Fibroblast of skin of left quadriceps (primary cell): ENCODE measurements at regions not wholly inside any gene's neighbourhood (a gene's known extent, or its start where the extent isn't known, plus 50 kb on each side); places are given as distances from the start of the nearest gene placed in this dataset.
"Not testable (repeated sequence)": the region's sequence is repeated elsewhere in the genome, so short reads cannot be mapped to it uniquely, and the experiment has no call there.

Experiments
- DNase-seq, 2 experiments: peaks; one replicate each; pipeline ENCODE4 v3.0.0-alpha.2; 2013; ENCODE audit warnings: low read depth in 2 of 2

DNA sequence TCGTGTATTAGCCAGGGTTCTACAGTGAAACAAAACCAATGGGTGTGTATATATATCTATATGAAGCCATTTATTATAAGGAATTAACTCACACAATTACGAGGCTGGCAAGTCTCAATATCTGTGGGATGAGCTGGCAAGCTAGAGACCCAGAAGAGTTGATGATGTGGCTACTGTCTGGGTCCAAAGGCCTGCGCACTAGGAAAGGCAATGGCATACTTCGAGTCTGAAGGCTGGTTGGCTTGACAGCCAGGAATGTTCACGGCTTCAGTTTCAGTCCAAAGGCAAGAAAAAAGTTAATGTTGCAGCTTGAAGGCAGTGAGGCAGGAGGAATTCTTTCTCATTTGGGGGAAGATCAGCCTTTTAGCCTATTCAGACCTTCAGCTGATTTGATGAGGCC is 893.3 kb upstream of the LRFN5 start:
- DNase-seq = no peak

DNA sequence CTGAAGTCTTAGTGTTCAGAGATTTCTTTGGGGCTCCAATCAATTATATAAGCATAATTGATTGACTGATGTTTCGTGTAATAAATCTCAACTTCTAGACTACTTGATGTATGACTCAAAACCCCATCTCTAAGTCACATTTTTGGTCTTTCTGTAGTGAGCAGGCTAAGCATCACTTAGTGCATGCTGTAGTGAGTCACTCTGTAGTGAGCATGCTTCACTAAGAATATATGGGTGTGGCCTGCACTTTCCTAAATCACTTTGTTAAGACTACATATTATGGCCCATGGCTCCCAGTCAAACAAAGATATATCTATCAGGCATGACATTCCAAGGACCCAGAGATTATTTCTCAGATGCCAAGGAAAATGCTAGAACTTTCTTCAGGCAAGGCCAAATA is 909.4 kb upstream of the LRFN5 start:
- DNase-seq = peak; percentile 6

DNA sequence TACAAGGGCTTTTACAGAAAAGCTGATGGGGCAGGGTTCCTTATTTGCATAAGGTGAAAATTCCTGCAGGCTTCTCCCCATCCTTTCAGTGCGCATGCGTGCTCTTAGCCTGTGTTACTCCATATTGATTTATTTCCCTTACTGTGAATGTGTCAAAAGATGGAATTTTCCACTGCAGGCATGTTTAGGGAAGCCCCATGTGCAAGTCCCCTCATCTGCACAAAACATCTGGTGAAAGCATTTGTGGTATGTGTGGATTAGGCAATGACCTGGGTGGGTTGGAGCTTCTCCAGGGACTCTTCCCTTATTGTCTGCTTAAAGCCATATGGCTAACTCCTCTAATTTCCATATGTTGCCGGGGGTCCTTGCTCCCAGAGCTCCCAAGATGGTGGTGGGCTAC is 912.7 kb upstream of the LRFN5 start:
- DNase-seq = peak; percentile 65

DNA sequence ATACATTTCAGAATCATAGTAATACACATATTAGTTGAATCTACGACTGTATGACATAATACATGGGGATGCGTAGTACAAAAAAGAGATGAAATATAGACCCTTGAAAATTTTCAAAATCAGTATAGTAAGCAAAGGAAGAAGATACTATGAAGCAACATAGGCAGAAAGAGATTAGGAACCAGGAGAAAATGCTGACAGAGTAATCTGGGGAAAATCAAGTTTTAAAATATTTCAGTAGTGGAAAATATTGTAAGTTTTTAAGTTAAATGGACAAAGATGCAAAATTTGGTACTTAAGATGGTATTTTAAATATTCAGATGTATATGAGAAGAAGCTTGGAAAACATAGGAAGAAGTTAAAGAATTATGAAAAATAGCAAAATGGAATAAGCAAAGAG is 915.6 kb upstream of the LRFN5 start:
- no peak for DNase-seq

DNA sequence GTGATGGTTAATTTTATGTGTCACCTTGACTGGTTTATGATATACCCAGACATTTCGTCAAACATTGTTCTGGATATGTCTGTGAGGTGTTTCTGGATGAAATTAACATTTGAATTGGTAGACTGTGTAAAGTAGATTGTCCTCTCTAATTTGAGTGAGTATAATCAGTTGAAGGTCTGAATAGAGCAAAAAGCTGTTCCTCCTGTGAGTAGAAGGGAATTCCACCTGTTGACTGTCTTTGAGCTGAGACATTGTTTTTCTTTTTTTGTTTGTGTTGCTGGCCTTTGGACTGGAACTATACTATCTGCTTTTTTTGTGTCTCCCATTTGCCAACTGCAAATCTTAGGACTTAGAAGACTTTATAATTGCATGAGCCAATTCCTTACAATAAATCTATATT is 920.9 kb upstream of the LRFN5 start:
- no peak for DNase-seq

DNA sequence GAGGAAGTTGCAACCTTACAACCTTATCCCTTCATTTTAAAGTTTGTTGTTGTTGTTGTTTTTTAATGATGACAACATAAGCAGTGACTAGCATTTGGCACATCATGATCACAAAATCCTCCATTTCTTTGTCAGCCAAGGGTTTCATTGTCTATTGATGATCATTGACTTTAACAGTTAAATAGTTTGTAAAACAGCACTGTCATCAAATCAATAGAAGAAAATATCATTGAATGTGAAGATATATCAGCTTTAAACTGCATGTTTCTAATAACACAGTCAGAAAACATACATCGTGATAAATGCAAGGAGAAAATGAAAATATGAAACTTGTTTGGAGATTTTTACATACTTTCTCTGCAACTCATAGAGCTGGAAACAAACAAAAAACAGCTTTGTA is 922.3 kb upstream of the LRFN5 start:
- DNase-seq = no peak

DNA sequence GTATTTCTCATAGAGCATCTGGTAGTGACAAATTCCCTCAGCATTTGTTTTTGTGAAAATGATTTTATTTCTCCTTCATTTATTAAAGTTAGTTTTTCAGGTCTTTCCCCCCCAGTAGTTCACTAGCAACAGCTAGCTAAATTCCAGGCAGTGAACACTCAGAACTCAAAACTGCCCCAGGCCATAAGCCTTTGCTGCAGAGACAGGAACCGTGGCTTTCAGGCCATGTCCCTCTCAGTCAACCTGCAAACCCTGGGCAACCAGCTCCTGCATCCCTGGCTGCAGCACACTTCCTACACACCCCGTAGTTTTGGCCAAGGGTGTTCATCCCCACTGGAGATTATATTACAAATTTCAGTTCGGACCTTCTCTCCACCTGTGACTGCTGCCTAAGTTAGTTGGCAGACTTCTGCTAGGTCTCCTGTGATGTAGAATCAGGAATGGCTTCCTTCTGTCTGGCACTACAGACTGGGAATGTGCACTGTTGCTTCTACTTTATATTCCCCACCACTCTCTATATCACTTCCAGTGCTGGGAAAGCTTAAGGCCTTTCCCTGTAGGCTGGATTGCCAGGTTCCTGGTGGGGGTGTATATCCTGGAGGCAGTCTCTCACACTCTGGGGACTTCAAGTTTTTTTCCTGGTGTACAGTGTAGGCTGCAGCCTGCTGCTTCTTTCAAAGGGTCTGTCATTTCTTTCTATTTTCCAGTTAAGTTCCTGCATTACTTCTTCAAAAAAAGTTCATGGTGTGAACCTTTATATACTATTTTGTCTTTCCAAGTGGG is 924.4 kb upstream of the LRFN5 start:
- no peak for DNase-seq

DNA sequence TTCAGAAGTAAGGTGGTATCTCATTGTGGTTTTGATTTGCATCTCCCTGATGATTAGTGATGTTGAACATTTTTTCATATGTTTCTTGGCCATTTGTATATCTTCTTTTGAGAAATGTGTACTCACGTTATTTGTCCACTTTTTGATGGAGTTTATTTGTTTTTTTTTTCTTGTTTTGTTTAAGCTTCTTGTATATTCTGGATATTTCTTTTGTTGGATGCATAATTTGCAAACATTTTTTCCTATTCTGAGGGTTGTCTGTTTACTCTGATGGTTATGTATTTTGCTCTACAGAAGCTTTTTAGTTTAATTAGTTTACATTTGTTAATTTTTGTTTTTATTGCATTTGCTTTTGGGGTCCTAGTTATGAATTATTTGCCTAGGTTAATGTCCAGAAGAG is 927.4 kb upstream of the LRFN5 start:
- no peak for DNase-seq

DNA sequence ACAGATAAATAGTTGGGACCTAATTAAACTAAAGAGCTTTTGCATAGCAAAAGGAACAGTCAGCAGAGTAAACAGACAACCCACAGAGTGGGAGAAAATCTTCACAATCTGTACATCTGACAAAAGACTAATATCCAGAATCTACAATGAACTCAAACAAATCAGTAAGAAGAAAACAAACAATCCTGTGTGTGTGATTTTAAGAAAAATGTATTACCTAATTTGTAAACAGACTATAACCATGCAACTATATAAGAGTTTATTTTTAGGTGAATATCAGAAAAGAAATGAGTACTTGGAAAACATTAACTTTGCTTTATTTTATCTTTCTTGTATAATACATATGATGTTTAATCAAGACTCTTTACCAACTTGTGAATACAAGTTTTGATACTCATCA is 929.5 kb upstream of the LRFN5 start:
- not testable (repeated sequence) for DNase-seq

DNA sequence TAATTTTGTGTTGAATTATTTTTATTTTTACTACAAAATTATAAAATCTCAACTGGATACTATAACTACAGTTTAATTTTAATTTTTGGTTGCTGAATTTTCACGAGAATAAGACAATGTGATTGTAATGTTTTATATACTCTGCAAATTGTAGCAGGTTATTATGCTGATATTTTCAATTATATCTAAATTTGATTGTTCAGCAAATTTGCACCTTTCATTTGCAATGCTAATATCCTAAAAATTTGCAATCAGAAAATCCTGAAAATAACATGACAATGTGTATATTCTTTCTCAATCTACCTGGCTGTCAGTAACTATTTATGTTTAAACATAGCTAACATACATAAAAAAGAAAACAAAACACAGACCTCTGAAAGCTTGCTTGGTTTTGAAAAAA is 932.2 kb upstream of the LRFN5 start:
- no peak for DNase-seq

DNA sequence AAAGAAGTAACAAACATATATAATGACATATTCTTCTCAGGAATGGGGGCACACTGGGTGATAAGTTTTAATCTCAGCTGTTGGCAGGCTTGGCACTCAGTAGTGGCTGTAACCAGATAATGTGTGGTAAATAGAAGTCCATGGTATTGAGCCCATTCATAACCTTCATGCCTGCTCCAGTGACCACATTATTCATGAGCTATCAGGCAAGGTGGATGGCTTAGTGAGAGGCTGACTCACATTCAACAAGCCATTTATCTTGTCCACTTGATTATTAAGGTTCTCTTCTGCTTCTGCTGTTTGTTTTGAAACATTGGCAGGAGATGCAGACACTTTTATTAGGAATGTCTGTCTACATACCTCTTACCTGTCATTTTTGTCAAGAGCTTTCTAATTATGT is 950.4 kb upstream of the LRFN5 start:
- DNase-seq = no peak

DNA sequence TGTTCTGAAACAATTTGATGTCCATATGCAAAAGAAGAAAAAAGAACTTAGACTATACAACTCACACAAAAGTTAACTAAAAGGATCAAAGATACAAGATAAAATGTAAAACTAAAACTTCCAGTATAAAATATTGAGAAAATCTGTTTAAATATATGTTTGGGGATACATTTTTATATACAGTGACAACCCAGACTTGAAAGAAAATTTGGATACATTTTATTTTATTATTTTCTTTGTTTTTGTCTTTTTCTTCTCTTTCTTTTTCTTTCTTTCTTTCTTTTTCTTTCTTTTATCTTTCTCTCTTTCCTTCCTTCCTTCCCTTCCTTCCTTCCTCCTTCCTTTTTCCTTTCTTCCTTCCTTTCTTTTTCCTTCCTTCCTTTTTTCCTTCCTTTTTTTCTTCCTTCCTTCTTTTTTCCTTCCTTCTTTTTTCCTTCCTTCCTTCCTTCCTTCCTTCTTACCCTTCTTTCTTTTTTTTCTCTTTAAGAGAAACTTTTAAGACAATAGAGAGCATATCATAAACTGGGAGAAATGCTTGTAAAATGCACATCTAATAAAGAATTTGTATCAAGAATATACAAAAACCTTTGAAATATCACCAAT is 954.5 kb upstream of the LRFN5 start:
- no peak for DNase-seq

DNA sequence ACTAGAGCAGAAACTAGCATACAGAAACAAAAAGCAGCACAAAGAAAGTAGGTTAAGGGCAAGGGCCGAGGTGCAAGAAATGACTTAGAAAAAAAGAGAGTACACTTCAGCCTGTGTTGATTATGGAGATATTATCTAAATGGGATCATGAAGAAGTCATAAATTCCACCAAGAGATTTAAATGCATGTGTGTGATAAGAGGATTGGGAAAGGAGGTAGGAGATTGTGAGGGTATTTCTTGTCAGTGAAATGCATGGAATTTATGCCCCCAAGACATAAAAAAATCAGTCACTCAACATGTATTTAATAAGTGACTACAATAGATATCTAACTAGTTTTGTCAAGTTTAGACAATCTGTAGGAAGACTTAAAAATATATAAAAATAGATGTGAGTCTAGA is 976.2 kb upstream of the LRFN5 start:
- no peak for DNase-seq

DNA sequence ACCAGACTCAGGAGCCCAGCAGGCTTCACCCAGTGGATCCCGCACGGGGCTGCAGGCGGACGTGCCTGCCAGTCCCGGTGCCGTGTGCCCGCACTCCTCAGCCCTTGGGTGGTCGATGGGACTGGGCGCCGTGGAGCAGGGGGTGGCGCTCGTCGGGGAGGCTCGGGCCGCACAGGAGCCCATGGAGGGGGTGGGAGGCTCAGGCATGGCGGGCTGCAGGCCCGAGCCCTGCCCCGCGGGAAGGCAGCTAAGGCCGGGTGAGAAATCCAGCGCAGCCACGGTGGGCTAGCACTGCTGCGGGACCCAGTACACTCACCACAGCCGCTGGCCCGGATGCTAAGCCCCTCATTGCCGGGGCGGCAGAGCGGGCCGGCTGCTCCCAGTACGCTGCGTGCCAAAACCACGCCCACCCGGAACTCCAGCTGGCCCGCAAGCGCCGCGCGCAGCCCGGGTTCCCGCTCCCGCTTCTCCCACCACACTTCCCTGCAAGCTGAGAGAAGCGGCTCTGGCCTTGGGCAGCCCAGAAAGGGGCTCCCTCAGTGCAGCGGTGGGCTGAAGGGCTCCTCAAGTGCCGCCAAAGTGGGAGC is 977.0 kb upstream of the LRFN5 start:
- DNase-seq = not testable (repeated sequence)

DNA sequence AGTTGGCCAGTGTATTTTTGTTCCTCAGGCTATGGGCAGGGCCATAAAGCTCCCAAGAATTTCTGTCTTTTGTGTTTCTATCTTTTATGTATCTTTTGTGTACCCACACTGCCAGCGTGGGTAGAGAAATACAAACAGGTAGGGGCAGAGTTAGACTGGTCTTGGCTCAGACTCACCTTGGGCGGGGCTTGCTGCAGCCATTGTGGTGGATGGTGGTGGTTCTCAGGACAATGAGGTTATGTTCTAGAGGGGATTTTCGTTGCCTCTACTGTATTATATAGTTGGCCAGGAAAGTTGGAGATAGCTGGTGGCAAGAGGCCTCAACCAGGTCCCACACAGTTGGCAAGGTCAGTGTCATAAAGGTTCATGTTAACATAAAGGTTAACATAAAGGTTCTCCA is 977.5 kb upstream of the LRFN5 start:
- DNase-seq = no peak

DNA sequence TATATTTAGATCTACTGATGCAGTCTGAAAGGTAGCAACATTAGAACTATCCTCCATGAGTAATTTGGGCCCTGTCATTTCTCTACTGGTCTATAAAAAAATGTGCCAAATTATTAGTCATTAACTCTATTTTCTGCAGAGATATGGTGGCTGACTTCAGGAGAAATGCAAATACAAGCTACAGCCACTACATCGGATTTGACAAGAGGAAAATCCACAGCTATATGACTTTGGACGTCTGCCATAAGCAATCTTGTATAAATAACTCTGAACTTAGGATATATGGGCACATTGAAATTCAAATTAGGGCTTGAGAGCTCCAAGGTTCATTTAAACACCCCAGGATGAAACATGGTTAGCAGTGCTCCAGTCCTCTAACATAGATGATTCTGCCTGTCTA is 983.0 kb upstream of the LRFN5 start:
- no peak for DNase-seq

DNA sequence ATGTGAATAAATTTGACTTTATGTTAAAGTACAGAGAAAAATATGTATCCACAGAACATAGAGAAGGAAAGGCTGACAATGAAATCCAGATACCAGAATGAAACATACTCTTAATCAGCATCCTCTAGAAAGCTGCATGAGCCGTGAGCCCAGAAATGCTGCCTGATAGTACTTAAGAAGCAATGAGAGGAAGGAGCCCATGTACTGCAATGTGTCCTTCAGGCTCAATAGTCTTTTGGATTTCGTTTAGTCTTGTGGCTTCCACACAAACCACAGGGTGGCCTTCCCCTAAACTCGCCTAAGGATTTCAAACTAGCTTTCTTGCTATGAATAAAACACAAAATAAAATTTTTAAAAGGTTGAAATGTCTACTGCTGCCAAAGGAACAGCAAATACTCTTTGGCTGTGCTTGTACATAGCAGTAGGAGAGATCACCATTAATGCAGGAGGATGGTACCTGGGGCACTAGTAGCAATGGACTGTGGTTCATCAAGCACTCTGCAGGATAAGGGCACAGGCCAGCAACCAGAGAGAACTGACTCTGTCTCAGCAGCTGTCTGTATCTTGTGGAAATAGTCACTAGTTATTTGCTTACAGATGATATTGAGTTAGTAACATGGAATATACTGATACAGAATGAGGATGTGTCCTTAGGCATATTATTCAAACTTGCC is 988.3 kb upstream of the LRFN5 start:
- no peak for DNase-seq

DNA sequence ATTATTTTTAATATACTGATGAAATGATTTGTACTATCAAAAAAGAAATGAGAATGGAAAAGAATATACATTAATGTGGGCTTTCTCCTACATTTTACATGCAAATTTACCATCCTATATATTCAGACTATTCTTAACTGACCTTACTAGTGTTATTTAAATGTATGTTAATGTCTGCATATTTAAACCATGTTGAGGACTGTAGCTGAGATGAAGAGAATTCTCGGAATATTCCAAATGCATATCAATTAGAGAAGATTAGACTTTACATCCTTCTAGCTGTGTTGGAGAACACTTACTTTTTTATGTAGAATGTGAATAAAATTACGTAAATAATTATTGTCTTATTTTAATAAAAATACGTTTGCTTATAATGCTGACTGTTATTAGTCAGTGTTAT is 990.1 kb upstream of the LRFN5 start:
- no peak for DNase-seq

DNA sequence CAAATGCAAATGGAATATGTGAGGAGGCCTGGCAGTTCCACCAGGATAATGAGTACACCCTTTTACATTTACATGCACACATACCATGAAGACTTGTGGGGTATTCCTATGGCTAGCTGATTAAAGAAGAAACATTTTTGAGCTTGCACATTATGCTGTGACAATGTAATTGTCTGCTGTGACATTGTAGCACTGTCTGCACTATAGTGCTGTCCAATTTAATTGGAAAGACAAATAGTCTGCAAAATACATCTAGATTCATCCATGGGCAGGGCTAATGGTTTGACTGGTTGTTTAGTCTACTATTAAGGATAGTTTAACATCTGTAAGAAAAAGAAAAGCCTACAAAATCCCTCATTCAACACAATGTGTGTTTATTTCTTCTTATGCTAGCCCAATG is 1005.6 kb upstream of the LRFN5 start:
- no peak for DNase-seq

DNA sequence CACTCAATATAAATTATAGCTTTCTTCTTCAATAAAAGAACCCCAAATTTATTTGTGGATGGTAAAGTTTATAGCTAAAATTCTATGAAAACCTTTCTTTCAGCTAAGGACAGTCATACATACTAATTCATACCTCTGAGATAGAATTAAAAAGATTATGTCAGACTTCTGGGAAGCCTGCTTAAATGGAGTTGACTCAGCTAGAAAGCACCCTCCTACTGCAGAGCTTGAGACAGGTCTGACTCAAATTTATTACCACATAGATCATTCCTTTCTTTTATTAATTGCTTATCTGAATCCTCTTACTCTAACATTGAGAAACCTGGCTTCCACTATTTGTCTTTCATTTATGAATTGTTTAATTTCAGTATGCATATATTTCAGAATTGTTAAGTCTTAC is 1007.0 kb upstream of the LRFN5 start:
- DNase-seq = peak in 1 of 2 experiments; percentile 7

DNA sequence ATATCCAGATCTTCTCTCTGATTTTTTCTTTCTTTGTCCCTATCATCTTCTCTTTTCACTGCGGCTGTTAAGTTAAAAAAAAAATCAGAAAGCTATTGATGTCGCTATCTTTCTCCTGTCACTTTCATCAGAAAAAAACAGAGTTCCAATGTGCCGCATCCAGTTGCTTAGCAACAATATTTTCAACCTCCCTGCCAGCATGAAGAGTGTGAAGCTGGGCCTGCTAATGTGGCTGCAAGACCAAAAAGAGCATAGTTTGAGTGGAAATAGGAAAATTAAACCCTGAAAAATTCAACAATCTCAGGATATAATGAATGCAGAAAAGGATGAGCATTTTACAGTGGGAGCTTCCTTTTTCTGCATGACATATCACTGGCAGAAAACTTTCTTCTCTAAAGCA is 1025.4 kb upstream of the LRFN5 start:
- DNase-seq = no peak

DNA sequence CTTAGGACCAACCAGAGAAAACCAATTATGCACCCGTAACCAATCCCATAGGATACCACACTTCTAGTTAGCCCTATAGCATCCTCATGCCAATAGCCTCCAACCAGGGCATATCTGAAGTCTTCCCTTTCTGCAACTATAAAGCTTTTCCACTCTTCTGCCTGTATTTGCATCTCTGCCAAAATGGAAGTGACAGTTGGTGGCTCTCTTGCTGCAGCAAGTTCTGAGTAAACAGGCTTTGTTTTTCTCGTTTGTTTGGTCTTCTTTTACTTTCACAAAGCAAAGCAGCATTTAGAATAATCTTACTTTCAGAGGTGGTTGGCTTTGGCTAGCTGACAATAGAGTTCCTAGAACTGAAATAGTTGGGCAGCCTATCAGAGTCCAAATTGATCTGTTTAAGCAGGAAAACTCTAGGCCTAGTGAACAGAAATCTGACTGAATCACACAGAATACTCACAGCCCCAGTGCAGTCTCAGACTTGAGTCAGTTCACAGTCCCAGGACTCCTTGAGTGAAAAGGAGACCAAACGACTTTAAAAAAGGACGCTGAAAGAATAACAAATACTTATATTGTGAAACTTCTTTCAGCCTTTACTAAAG is 1029.7 kb upstream of the LRFN5 start:
- no peak for DNase-seq
